B cell (primary cell): ENCODE measurements at regions not wholly inside any gene's neighbourhood (a gene's known extent, or its start where the extent isn't known, plus 50 kb on each side); places are given as distances from the start of the nearest gene placed in this dataset.

Source experiments
- ATAC-seq: fragments of 200-7000 bp; cut with Tn5 transposase; one replicate; pipeline ENCODE4 v1.10.0; 2021; ENCODE audit warnings: low read depth, mild to moderate bottlenecking, moderate number of reproducible peaks, moderate library complexity
- CTCF ChIA-PET: fragments of 350-600 bp; sonication (Branson Sonifier 250); formaldehyde crosslinking; loops from one replicate; lab custom pipeline; 2021; ENCODE audit warnings: antibody characterized with exemption, inconsistent platforms; lab: Charles Lee
- POLR2A ChIA-PET: fragments of 350-600 bp; sonication (Branson Sonifier 250); formaldehyde crosslinking; loops from one replicate; lab custom pipeline; 2021; ENCODE audit warnings: antibody characterized with exemption; lab: Charles Lee
- DNase-seq: peaks from one replicate; pipeline ENCODE4 v3.0.0; 2013
- H2AFZ ChIP-seq: 2 replicates; pipeline ENCODE4 v1.6.1; 2012; ENCODE audit warnings: mild to moderate bottlenecking, low read depth, low read length; ENCODE audit not compliant: insufficient read depth, poor library complexity, severe bottlenecking
- H3K27ac ChIP-seq, 2 donors: 1 replicate in 1 of 2; 2 replicates in 1 of 2; pipeline ENCODE4 v1.5.1; 2012 to 2013; ENCODE audit warnings: low read length in 2 of 2, mild to moderate bottlenecking in 2 of 2, moderate library complexity in 1 of 2
- H3K27me3 ChIP-seq, 4 experiments: fragments of 200-600 bp in 1 of 4; sonication (generic) in 1 of 4; replicated peaks in 1 of 4; 1 replicate in 2 of 4; 2 replicates in 2 of 4; pipeline versions ENCODE4 v1.6.1 to v1.7.0; 2013 to 2016; ENCODE audit warnings: low read length in 3 of 4, mild to moderate bottlenecking in 2 of 4, mixed read lengths in 1 of 4, moderate library complexity in 1 of 4; ENCODE audit not compliant: insufficient read depth in 4 of 4, control insufficient read depth in 3 of 4; ENCODE audit errors: control extremely low read depth in 1 of 4
- H3K36me3 ChIP-seq, 2 experiments: replicated peaks in 1 of 2; 1 replicate in 1 of 2; 2 replicates in 1 of 2; pipeline versions ENCODE4 v1.6.1 to v1.7.1; 2013; ENCODE audit warnings: low read length in 1 of 2; ENCODE audit not compliant: insufficient read depth in 2 of 2, control insufficient read depth in 1 of 2; ENCODE audit errors: control extremely low read depth in 1 of 2, extremely low read depth in 1 of 2
- H3K4me1 ChIP-seq, 2 donors: fragments of 200-600 bp in 1 of 2; sonication (generic) in 1 of 2; 1 replicate in 1 of 2; 2 replicates in 1 of 2; pipeline versions ENCODE4 v1.5.1 to v1.6.1; 2013 to 2017; ENCODE audit warnings: low read length in 2 of 2; ENCODE audit not compliant: control insufficient read depth in 2 of 2, insufficient read depth in 2 of 2
- H3K4me2 ChIP-seq: replicated peaks from 2 replicates; pipeline ENCODE3; 2012; ENCODE audit warnings: mild to moderate bottlenecking, low read depth, low read length; ENCODE audit not compliant: poor library complexity, severe bottlenecking
- H3K4me3 ChIP-seq, 5 experiments: fragments of 200-600 bp in 1 of 5; sonication (generic) in 1 of 5; 1 replicate in 3 of 5; 2 replicates in 2 of 5; pipeline versions ENCODE4 v1.5.1 to v1.7.0; 2011 to 2016; ENCODE audit warnings: low read length in 4 of 5, mild to moderate bottlenecking in 4 of 5, low read depth in 2 of 5, control low read depth in 1 of 5, moderate library complexity in 1 of 5; ENCODE audit not compliant: insufficient read depth in 1 of 5; ENCODE audit errors: control extremely low read depth in 1 of 5, extremely low read depth in 1 of 5
- H3K79me2 ChIP-seq: fragments of 200-600 bp; sonication (generic); one replicate; pipeline ENCODE4 v1.6.0; 2016; ENCODE audit warnings: low read length; ENCODE audit not compliant: control insufficient read depth, insufficient read depth
- H3K9ac ChIP-seq: fragments of 200-600 bp; sonication (generic); 2 replicates; pipeline ENCODE4 v1.6.1; 2017; ENCODE audit warnings: mild to moderate bottlenecking, low read length, moderate library complexity
- H3K9me3 ChIP-seq, 3 donors: one replicate each; pipeline versions ENCODE4 v1.6.1 to v1.7.1; 2013; ENCODE audit warnings: low read length in 2 of 3; ENCODE audit not compliant: control insufficient read depth in 2 of 3, insufficient read depth in 1 of 3; ENCODE audit errors: control extremely low read depth in 1 of 3
- H4K20me1 ChIP-seq: 2 replicates; pipeline ENCODE4 v1.6.0; 2012; ENCODE audit warnings: mild to moderate bottlenecking, low read length; ENCODE audit not compliant: insufficient read depth, control insufficient read depth, poor library complexity, severe bottlenecking
- H3K27ac Mint-ChIP-seq: one replicate; pipeline ENCODE4 v1.8.0; 2021; ENCODE audit warnings: mixed read lengths
- H3K27me3 Mint-ChIP-seq: one replicate; pipeline ENCODE4 v1.8.0; 2021; ENCODE audit warnings: mixed read lengths
- H3K4me1 Mint-ChIP-seq: one replicate; pipeline ENCODE4 v1.8.0; 2021; ENCODE audit warnings: mixed read lengths
- H3K4me3 Mint-ChIP-seq: one replicate; pipeline ENCODE4 v1.8.0; 2021; ENCODE audit warnings: mixed read lengths
- H3K9me3 Mint-ChIP-seq: one replicate; pipeline ENCODE4 v1.8.0; 2022; ENCODE audit warnings: mixed read lengths; ENCODE audit not compliant: insufficient read depth
- CTCF ChIP-seq: fragments of 200-600 bp; IDR thresholded peaks from one replicate; pipeline ENCODE4 v1.8.0; 2022; ENCODE audit warnings: antibody characterized with exemption, mild to moderate bottlenecking
- EZH2 ChIP-seq: IDR thresholded peaks from 2 replicates; pipeline ENCODE4 v1.6.1; 2012; ENCODE audit warnings: borderline replicate concordance, low read depth, mild to moderate bottlenecking, moderate library complexity, low read length; ENCODE audit not compliant: insufficient read depth, poor library complexity, severe bottlenecking
- WGBS: methylation state at CpG from one replicate; pipeline ENCODE4 v1.1.5; 2013; ENCODE audit warnings: missing lambda C conversion rate; ENCODE audit not compliant: insufficient coverage; 5-methylcytosine and 5-hydroxymethylcytosine counted together
- intact Hi-C: fragments of 100-400 bp; cut with micrococcal nuclease; formaldehyde crosslinking; loops from one replicate; pipeline ENCODE4 v1.10.0; 2022

DNA sequence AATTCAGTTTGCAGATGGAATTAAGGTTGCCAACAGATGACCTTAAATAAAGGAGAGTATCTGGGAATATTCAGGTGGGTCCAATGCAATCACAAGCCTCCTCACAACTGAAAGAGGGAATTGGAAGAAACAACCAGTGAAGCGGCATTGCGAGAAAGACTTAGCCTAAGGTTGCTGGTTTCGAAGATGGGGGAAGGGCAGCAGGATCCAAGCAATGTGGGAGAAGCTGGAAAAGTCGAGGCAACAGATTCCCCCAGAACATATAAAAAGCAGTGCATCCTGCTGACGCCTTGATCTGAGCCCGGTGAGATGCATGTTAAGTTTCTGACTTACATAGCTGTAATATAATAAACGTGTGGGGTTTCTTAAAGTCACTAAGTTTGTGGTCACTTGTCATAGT lies 162.5 kb downstream of the NDUFA10 start:
- H3K4me3 ChIP-seq, result no peak overlapping the region
- no peaks in the 10 kb centered on the region for H3K36me3 ChIP-seq
- H3K27ac ChIP-seq, result no peak overlapping the region
- no peaks in the 10 kb centered on the region for H3K79me2 ChIP-seq
- H3K9ac ChIP-seq, result no peak overlapping the region
- intact Hi-C loops, result no loop called here
- ChIA-PET CTCF (no interaction called here), POLR2A (no interaction called here)
- WGBS, result 94% methylated on average over 3 of the region's 7 CpGs
- Mint-ChIP-seq H3K9me3 (no peaks in the 10 kb centered on the region), H3K4me3 (no peak overlapping the region), H3K27me3 (peaks cover 13% of the 10 kb centered on the region), H3K27ac (no peak overlapping the region), H3K4me1 (no peaks in the 10 kb centered on the region)
- DNase-seq, result no peak
- H4K20me1 ChIP-seq, result no peaks in the 10 kb centered on the region
- peaks cover 0 to 4% (median 4%) of the 10 kb centered on the region in 4 experiments for H3K27me3 ChIP-seq
- H3K9me3 ChIP-seq, result no peaks in the 10 kb centered on the region
- H3K4me1 ChIP-seq, result no peaks in the 10 kb centered on the region
- no peak for ATAC-seq
- TF ChIP-seq CTCF (no peak), EZH2 (no peak)
- H3K4me2 ChIP-seq, result no peak overlapping the region
- H2AFZ ChIP-seq, result no peak overlapping the region

DNA sequence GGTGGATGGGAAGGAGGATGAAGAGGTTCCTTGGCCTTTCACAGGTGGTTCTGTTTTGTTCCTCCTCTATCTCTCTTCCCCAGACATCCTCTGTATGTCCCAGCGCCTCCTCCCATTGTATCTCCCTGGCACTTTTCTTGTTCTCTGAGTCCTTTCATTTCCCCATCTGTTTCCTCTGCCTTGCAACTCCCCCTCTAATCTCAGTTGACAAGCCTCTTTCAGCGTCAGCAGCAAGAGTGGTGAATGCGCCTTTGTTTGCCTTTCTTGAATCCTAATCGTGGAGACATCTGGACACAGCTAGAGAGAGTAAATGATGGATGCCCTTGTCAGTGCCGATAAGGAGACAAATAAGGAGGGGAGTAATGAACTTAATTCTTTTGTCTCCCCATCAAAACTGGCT lies 167.0 kb downstream of the NDUFA10 start:
- Histone ChIP-seq H4K20me1 (no peaks in the 10 kb centered on the region), H2AFZ (no peak overlapping the region), H3K79me2 (no peaks in the 10 kb centered on the region), H3K4me3 (no peak overlapping the region), H3K27me3 (peaks cover 0 to 22% (median 6%) of the 10 kb centered on the region in 4 experiments), H3K4me1 (no peaks in the 10 kb centered on the region), H3K9ac (no peak overlapping the region), H3K36me3 (no peaks in the 10 kb centered on the region), H3K9me3 (peaks cover 0 to 6% (median 0%) of the 10 kb centered on the region in 3 donors), H3K27ac (no peak overlapping the region), H3K4me2 (no peak overlapping the region)
- intact Hi-C loops, result no loop called here
- DNase-seq (no peak), ATAC-seq (no peak)
- Mint-ChIP-seq H3K4me3 (no peak overlapping the region), H3K4me1 (no peaks in the 10 kb centered on the region), H3K27me3 (peaks cover 28% of the 10 kb centered on the region), H3K9me3 (no peaks in the 10 kb centered on the region), H3K27ac (no peak overlapping the region)
- ChIA-PET POLR2A (no interaction called here), CTCF (no interaction called here)
- WGBS, result 3% methylated on average over 3 of the region's 5 CpGs
- TF ChIP-seq EZH2, result no peak
- TF ChIP-seq CTCF, result no peak
